Suprapubic skin (tissue), 4 donors: ENCODE measurements at regions not wholly inside any gene's neighbourhood (a gene's known extent, or its start where the extent isn't known, plus 50 kb on each side); places are given as distances from the start of the nearest gene placed in this dataset.

Source experiments
- DNase-seq, 2 donors: peaks; one replicate each; pipeline ENCODE4 v3.0.0-alpha.2; 2019; ENCODE audit warnings: low spot score in 2 of 2
- H3K27ac ChIP-seq: fragments of 200-600 bp; sonication (generic); one replicate; pipeline ENCODE4 v1.5.1; 2019
- H3K27me3 ChIP-seq: fragments of 200-600 bp; sonication (generic); one replicate; pipeline ENCODE4 v1.5.1; 2019
- H3K36me3 ChIP-seq: fragments of 200-600 bp; sonication (generic); one replicate; pipeline ENCODE4 v1.5.1; 2019
- H3K4me1 ChIP-seq: fragments of 200-600 bp; sonication (generic); one replicate; pipeline ENCODE4 v1.5.1; 2019
- H3K4me3 ChIP-seq: fragments of 200-600 bp; sonication (generic); one replicate; pipeline ENCODE4 v1.5.1; 2019; ENCODE audit warnings: mild to moderate bottlenecking
- H3K9me3 ChIP-seq: fragments of 200-600 bp; sonication (generic); one replicate; pipeline ENCODE4 v1.5.1; 2019
- EP300 ChIP-seq: sonication (generic); formaldehyde crosslinking; IDR thresholded peaks from one replicate; pipeline ENCODE4 v1.6.1; 2017; ENCODE audit warnings: antibody characterized with exemption
- POLR2A ChIP-seq, 2 donors: fragments of 450-650 bp; IDR thresholded peaks; one replicate each; pipeline ENCODE4 v1.6.1; 2017; ENCODE audit warnings: antibody characterized with exemption in 2 of 2, mild to moderate bottlenecking in 2 of 2, moderate library complexity in 2 of 2
- POLR2AphosphoS5 ChIP-seq, 3 donors: sonication (generic); formaldehyde crosslinking; IDR thresholded peaks; one replicate each; pipeline ENCODE4 v1.6.1; 2017; ENCODE audit warnings: antibody characterized with exemption in 3 of 3
- WGBS: methylation state at CpG from one replicate; pipeline ENCODE4 v1.1.5; 2018; 5-methylcytosine and 5-hydroxymethylcytosine counted together
- TF ChIP-seq, protein P1 (sequence below), 2 donors: fragments of 200-600 bp in 1 of 2; fragments of 450-650 bp in 1 of 2; sonication (generic) in 1 of 2; IDR thresholded peaks; one replicate each; pipeline ENCODE4 v1.5.1; 2016 to 2019; ENCODE audit warnings: antibody characterized with exemption in 2 of 2, mild to moderate bottlenecking in 1 of 2, moderate library complexity in 1 of 2

DNA sequence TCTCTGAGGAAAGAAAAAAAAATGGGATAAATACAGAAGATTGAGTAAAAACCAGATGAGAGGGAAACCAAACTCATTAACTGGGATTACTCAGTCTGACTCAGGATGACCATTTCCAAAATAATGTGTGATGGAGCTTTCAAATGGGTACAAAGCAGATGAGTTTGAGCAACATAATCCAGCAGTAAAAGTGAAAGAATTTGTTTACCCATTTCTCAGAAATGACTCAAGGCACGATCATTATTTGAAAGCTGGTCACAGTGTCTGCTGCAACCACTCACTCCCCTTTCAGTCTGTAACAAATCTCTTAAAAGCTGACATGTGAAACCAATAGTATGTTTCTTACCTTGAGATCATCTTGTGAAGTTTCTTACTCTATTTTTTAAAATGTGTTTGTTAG lies 104.7 kb upstream of the KLF14 start:
- Histone ChIP-seq H3K9me3 (no peaks in the 10 kb centered on the region), H3K27ac (no peak overlapping the region), H3K36me3 (no peaks in the 10 kb centered on the region), H3K27me3 (no peaks in the 10 kb centered on the region), H3K4me1 (no peaks in the 10 kb centered on the region), H3K4me3 (no peak overlapping the region)
- WGBS = 59% methylated on average over 1 of the region's 1 CpG
- DNase-seq = no peak
- TF ChIP-seq, protein P1, sequence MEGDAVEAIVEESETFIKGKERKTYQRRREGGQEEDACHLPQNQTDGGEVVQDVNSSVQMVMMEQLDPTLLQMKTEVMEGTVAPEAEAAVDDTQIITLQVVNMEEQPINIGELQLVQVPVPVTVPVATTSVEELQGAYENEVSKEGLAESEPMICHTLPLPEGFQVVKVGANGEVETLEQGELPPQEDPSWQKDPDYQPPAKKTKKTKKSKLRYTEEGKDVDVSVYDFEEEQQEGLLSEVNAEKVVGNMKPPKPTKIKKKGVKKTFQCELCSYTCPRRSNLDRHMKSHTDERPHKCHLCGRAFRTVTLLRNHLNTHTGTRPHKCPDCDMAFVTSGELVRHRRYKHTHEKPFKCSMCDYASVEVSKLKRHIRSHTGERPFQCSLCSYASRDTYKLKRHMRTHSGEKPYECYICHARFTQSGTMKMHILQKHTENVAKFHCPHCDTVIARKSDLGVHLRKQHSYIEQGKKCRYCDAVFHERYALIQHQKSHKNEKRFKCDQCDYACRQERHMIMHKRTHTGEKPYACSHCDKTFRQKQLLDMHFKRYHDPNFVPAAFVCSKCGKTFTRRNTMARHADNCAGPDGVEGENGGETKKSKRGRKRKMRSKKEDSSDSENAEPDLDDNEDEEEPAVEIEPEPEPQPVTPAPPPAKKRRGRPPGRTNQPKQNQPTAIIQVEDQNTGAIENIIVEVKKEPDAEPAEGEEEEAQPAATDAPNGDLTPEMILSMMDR (IDR thresholded peaks at IDR 0.05) = no peak
- no peak for TF ChIP-seq EP300

DNA sequence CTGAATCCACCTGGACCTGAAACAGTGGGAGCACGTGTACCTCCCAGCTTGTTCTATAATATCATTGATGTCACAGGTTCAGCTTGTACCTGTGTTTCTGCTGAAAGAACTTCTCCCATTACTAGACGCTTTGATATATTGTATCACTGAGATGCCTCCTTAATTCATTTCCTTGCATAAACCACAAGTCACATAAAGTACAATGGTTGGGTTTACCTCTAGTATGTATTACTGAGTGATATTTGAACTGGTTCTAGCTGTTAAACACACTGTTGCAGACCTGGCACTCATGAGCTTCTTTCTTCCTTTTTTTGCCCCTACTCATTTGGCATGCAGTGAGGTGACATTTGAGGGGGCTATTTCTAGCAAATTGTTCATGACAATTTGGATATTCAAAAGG lies 106.6 kb upstream of the KLF14 start:
- no peak for TF ChIP-seq EP300
- no peak for TF ChIP-seq POLR2A (IDR thresholded peaks at IDR 0.05)
- no peak for TF ChIP-seq POLR2AphosphoS5 (IDR thresholded peaks at IDR 0.05)
- TF ChIP-seq, protein P1 (IDR thresholded peaks at IDR 0.05) = no peak
- no peaks in the 10 kb centered on the region for H3K9me3 ChIP-seq
- no peak for DNase-seq
- no peaks in the 10 kb centered on the region for H3K27me3 ChIP-seq
- H3K27ac ChIP-seq = no peak overlapping the region
- 97% methylated on average over 2 of the region's 2 CpGs for WGBS
- no peak overlapping the region for H3K4me3 ChIP-seq
- peaks cover 9% of the 10 kb centered on the region for H3K4me1 ChIP-seq
- H3K36me3 ChIP-seq = no peaks in the 10 kb centered on the region

DNA sequence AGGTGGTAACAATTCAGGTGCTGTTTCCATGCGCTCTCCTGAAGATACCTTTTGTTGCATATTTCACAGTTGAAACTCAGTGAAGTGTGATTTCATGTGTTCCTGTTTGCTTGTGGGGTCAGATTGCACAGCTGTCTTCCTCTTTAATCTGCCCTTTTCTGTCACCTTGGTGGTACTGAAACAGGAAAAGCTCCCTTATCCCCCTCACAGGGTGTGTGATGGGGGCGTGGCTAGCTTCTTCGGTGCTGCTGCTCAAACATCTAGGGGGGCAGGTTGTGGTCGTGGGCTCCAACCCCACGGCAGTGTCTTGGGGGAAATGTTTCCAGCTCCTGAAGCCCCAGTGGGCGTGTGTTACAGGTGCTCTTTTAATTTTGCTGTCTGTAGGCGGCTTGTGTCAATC lies 107.4 kb upstream of the KLF14 start:
- DNase-seq = no peak
- Histone ChIP-seq H3K27ac (no peak overlapping the region), H3K9me3 (no peaks in the 10 kb centered on the region), H3K27me3 (no peaks in the 10 kb centered on the region), H3K4me3 (no peak overlapping the region), H3K4me1 (peaks cover 13% of the 10 kb centered on the region), H3K36me3 (no peaks in the 10 kb centered on the region)
- 76% methylated on average over 7 of the region's 7 CpGs for WGBS
- TF ChIP-seq POLR2A (IDR thresholded peaks at IDR 0.05) (no peak), EP300 (no peak), POLR2AphosphoS5 (IDR thresholded peaks at IDR 0.05) (no peak)
- TF ChIP-seq, protein P1 (IDR thresholded peaks at IDR 0.05) = no peak

DNA sequence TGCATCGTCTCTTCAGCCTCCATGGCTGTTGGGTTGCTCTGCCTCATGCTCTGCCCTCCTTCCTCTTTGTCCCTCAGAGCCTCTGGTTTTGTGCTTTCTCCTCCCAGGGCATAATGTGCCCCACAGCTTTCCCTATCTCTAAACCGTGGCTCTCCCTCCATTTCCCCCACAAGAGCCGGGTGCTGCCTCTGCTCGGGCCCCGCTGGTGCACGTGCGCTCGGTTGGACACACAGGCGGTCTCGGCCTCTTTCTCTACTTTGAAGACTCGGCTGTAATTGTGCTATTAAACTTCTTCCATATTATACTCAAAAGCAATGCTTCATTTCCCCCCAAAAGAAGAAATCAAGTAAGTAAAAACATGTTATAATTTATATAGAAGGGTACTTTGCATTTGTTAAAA lies 109.7 kb upstream of the KLF14 start:
- WGBS = 94% methylated on average over 11 of the region's 11 CpGs
- Histone ChIP-seq H3K36me3 (no peaks in the 10 kb centered on the region), H3K9me3 (no peaks in the 10 kb centered on the region), H3K4me3 (no peak overlapping the region), H3K4me1 (peaks cover 13% of the 10 kb centered on the region), H3K27ac (no peak overlapping the region), H3K27me3 (no peaks in the 10 kb centered on the region)
- DNase-seq = no peak
- TF ChIP-seq, protein P1 (IDR thresholded peaks at IDR 0.05) = no peak
- TF ChIP-seq POLR2AphosphoS5 (IDR thresholded peaks at IDR 0.05) (no peak), POLR2A (IDR thresholded peaks at IDR 0.05) (no peak), EP300 (no peak)

DNA sequence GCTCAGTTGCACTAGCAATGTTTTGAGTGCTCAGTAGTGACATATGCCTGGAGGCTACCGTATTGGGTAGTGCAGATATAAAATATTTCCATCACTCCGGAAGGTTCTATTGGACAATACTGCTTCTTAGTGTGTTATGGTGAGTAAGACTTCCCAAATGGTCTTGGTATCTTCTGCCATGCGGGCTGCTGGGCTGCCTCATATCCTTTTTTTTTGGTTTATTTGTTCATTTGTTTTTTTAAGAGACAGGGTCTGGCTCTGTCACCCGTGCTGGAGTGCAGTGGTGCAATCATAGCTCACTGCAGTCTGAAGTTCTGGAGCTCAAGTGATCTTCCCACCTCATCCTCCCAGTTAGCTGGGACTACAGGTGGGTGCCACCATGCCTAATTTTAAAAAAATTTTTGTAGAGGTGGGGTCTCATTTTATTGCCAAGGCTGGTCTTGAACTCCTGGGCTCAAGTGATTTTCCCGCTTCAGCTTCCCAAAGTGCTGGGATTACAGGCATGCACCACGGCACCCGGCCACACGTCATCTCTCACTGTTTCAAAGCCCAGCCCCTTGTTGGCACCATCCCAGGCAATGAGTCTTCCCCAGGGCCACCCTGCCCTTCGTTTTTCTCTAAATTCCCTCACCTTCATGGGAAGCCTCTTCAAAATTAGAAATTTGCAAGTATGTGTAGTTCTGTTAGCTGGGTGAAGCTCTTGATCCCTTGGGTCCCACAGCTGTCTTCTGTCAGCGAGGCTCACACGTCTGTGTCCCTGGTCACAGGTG lies 111.0 kb upstream of the KLF14 start:
- Histone ChIP-seq H3K36me3 (no peaks in the 10 kb centered on the region), H3K4me1 (peaks cover 13% of the 10 kb centered on the region), H3K9me3 (no peaks in the 10 kb centered on the region), H3K4me3 (no peak overlapping the region), H3K27me3 (no peaks in the 10 kb centered on the region), H3K27ac (peak overlapping the region; percentile 72)
- no peak for DNase-seq
- 53% methylated on average over 11 of the region's 11 CpGs for WGBS
- TF ChIP-seq EP300 (no peak), POLR2AphosphoS5 (IDR thresholded peaks at IDR 0.05) (no peak)

DNA sequence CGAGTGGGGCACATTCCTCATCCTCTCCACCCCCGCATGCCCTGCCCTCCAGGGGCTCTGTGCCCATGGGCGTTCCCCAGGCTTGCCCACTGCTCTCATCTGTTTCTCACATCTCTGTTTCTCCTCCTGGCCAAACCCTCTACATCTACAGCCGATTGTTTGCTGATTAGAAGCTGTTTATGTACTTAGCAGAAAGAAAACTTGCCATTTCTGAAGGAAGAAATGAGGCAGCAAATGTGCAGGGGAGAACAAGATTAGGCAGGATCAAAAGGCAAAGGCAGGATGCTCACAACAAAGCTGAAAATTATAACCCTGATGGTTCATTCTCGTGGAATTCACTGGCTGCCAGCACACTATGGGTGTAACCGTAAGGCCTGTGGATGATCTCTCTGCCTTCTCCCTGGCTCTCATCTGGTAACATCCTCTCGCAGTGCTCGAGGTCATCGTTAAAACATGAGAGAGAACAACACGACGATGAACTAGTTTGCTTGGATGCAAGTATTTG lies 111.6 kb upstream of the KLF14 start:
- H3K27ac ChIP-seq = peak overlapping the region; percentile 72

More for the DNA sequence above, 111.6 kb upstream of the KLF14 start:
- no peaks in the 10 kb centered on the region for H3K9me3 ChIP-seq
- H3K4me1 ChIP-seq = peaks cover 13% of the 10 kb centered on the region
- TF ChIP-seq, protein P1 (IDR thresholded peaks at IDR 0.05) = no peak
- no peak for TF ChIP-seq EP300
- no peaks in the 10 kb centered on the region for H3K27me3 ChIP-seq
- no peaks in the 10 kb centered on the region for H3K36me3 ChIP-seq
- no peak overlapping the region for H3K4me3 ChIP-seq
- DNase-seq = no peak
- WGBS = 24% methylated on average over 11 of the region's 11 CpGs
